ENCODE measurements at regions not wholly inside any gene's neighbourhood (a gene's known extent, or its start where the extent isn't known, plus 50 kb on each side); places are given as distances from the start of the nearest gene placed in this dataset.

- TF ChIP-seq CTCF (IDR thresholded peaks at IDR 0.05; ENCODE audit: low read depth, low read length) (no peak), EZH2phosphoT487 (IDR thresholded peaks at IDR 0.05; ENCODE audit: low read depth) (no peak)
Observed at GRCh38 chr9:108551030-108551841, 304.6 kb downstream of the ACTL7B start.
